ENCODE measurements at regions not wholly inside any gene's neighbourhood (a gene's known extent, or its start where the extent isn't known, plus 50 kb on each side); places are given as distances from the start of the nearest gene placed in this dataset.

- TF ChIP-seq CTCF (IDR thresholded peaks at IDR 0.05; ENCODE audit: borderline replicate concordance, extremely low read depth, low read length, poor library complexity, severe bottlenecking): no peak
- TF ChIP-seq EZH2 (IDR thresholded peaks at IDR 0.05; ENCODE audit: borderline replicate concordance, low read depth, low read length, severe bottlenecking): no peak
Observed at GRCh38 chr1:100622037-100622436, 84.1 kb downstream of the GPR88 start.

Measured in DND-41 (cell line).